NCI-H69 (cell line): ENCODE measurements at regions not wholly inside any gene's neighbourhood (a gene's known extent, or its start where the extent isn't known, plus 50 kb on each side); places are given as distances from the start of the nearest gene placed in this dataset.
A peak's percentile ranks its signal among the peaks of the same experiment; 100 is the strongest.
"Not testable (repeated sequence)": the region's sequence is repeated elsewhere in the genome, so short reads cannot be mapped to it uniquely, and the experiment has no call there.

Experiments used
- DNase-seq: peaks from one replicate; lab custom pipeline; 2025; lab: John Stamatoyannopoulos, UW

DNA sequence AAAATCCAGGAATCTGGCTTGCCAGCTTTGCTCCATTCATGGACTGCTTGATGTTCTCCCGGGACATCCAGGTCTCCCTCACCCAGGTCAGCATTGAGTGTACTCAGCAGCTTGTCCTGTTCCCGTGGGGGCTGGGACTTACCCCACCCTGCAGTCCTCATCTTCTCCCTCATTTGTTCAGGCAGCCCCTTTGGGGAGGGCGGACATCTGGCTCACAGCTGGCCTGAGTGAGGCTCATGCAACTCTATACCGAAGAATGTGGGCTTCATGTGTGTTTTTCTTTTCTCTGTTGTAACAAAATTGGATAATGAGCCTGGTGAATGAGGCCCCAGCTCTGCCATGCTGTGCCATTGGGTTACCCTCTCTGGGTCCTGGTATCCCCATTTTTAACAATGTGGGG is 227.7 kb upstream of the TENM4 start:
- DNase-seq: no peak

GRCh38 chr11:79667380-79667779 is 226.6 kb upstream of the TENM4 start:
- no peak for DNase-seq

DNA sequence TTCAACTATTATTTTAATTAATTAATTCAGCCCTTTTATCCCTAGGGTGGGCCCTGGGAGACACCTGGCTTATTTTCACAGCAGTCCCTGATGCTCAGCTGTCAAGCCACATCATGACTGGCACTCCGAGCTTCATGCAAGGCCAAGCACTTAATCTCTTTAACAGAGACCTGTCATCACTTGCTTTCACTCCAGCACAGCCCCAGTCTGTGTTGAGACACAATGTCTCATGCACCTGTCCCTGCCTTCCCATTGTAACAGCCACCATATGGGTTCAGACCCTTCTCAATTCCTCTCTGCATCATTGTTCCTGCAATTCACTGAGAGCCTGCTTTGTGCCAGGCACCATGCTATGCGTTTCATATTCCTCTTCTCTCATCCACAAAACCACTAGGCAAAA is 222.2 kb upstream of the TENM4 start:
- DNase-seq: peak; percentile 15

DNA sequence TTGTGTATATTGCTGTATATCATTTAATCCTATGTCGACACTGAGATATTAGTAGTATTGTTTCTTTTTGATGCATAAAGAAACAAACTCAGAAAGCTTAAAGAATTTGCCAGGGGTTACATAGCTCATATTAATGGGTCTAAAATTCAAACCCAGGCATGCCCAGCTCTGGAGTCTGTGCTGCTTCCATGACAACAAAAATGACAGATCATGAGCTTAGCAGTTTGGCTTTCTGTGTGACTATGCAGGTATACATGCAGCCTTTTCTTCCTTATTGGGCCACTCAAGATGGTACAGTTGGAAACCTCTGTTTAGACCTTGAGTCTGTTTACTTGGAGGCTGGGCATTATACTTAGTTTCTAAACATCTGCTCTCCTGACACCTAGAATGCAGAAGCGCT is 220.5 kb upstream of the TENM4 start:
- DNase-seq: no peak

DNA sequence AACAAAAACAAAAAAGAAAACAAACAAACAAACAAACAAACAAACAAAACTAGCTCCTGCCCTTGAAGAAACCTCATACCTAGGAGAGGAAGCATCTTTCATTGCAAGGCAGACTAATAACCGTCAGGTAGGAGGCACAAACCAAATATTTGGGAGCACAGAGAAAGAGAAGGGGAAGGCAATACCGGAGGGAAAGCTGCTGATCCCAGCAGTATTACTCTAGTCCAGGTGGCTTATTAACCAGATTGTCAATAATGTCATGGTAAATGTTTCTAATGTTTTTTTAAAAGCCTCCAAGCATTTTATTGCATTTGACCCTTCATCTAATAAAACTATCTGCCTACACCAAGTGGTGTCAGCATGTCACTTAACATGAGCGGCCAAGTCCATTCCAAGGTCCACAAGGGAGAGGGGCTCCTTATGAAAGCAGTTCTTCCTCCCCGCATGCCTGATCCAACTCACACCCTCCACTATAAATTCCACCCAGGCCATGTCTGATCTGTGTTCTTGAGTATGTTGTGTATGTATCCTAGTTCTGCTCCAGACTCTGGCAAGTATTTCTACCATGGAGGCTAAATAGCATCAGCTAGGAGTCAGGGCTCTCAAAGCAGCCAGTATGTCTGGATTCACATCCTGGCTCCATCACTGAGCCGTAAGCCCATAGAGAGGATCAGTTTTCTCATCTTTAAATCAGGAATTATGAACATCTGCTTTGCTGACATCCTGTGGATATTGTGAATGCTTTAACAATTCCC is 208.1 kb upstream of the TENM4 start:
- DNase-seq: no peak

- no peak for DNase-seq
These were observed 196.4 kb upstream of the TENM4 start for GRCh38 chr11:79637219-79637618.

DNA sequence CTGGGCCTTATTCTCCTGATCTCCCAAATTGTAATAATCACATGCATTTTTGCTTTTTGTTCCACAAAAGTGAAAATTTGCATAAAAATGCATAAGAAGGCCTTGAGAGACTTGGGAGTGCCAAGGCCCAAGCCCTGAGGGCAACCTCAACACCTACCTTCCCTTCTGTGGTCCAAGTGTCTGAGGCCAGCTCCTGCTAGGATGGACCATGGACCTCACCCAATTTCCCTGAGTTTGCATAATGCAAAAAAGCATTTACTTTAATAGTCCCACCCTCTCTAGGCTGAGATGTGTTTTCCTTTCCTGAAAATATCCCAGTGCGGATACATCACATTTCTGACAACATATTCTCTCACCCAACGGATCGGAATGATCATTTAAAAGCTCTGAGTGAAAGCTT is 194.1 kb upstream of the TENM4 start:
- no peak for DNase-seq

GRCh38 chr11:79627281-79627680 is 186.5 kb upstream of the TENM4 start:
- DNase-seq: no peak

DNA sequence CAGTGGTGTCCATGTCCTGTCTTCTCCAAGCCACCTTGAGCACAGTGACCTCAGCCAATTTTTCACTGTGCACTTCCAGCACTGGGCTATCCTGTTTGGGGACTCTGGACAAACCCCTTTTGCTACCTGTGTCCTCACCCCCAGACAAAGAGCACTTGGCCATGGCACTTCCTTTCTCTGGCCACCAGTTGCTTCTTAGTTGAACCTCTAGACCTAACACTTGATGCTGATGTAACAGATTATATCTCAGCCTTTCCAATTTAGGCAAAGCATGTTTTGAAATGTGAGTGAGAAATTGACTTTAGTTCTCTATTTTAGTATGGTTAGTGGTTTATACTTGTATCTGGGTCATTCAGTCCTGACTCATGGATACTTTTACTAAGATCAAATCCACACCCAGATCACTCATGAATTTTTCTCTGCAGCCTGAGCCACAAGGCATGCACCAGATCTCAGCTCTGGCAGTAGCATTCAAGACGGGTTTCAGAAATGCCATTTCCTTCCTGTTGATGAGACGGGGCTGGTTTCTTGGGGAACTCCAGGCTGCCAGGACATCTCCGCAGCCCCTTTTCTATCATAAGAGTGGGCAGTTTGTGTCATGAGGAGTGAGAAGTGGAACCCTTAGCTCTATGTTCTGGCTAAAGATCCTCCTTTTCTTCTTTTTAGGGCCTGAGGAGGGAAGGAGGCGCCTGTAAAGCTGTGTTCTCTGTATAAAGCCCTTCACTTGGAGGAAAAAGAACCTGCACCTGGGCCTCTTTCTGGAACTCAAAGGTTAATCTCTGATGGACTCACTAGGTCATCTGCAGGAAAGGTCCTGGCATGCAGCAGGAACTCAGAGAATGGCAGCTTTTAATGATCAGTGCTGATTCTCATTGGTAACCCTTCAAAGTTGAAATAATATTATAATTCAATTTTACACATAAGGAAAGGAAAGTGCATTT is 185.6 kb upstream of the TENM4 start:
- DNase-seq: no peak

DNA sequence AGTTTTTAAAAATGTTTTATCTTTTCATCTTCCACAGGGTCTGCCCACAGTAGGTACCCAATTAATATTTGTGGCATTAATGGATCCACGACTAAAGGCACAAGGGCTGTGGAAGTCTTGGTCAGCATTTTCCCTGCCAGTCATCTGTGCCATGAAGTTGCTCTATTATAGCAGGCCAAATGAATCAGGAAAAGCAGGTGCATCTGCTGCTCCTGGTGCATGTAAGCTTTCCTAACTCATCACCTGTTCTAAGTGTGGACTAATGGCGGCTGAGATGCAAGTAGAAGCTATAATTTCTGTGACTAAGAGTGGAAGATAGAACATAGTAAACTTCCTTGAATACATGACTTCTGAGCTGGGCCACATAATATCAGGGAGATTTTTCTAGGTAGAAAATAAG is 182.5 kb upstream of the TENM4 start:
- DNase-seq: no peak

DNA sequence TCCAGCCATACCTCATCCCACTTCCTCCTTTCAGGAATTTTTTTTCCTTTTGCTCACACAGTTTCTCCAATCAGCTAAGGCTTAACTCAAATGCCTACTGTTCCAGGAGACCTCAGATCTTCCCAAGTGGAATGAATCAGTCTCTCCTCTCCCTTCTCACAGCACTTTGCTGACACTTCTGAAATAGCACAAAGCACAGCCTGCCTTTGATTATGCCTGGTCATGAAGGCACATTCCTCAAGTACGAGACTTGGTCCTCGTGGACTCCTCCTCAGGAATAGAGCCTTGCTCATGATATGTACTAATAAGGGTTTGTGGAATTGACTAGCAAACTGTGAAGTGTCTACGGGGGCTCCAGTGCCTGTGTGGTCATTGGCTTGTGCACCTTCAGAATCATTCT is 176.7 kb upstream of the TENM4 start:
- DNase-seq: no peak

DNA sequence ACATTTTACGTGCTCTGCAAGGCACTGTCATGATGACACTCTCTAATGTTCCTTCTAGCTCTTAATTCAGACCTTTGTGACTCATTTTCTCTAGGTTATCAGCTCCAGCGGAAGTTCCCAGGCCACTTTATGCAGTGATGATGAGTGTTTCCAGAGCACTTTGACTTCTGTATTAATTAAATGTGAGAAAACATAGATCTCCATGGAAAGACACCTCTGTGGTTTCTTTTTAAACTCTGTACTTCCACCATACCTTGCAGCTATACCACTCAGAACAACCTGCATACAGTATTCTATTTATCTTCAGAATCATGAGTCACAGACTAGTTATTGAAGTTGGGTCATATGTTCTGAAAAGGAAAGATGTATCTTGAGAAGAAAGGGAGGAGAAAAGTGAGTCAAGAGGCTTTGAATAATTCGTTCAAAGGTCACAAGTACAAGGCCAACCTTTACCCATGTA is 175.6 kb upstream of the TENM4 start:
- no peak for DNase-seq

DNA sequence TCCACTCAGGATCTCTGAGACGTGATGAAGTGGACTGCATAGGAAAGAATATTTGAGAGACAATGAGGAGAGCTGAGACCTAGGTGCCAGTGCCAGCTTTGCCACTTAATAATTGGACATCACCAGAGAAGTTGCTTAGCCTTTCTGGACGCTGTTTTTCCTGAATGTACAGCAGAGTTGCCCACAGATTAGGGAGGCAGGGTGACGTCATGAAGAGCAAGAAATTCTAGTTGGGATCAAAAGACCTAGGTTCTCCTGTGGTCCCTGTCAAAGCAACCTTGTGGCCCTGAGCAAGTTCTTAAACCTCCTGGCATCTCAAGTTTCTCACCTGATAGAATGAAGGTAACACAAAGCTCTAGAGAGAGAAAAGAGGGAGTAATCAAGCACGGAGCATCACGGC is 174.6 kb upstream of the TENM4 start:
- no peak for DNase-seq

GRCh38 chr11:79610678-79611077 is 169.8 kb upstream of the TENM4 start:
- no peak for DNase-seq

- no peak for DNase-seq
These were observed 169.3 kb upstream of the TENM4 start for GRCh38 chr11:79610139-79610538.

DNA sequence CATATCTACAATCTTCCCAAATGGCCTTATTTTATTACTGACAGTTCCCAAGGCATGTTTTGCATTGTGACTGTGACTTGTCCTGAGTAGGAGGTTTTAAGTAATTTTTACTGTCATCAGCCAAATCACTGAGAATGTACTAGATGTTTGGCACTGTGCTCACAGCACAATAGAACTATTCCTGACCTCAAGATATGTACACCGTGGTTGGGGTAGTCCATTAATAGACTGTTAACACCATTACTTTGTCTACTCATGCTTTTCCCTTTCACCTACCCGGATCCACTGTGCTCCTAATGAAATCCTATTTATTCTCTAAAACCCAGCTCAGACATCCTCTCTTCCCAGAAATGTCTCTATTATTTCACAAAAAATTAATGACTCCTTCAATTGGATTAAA is 168.7 kb upstream of the TENM4 start:
- DNase-seq: no peak

DNA sequence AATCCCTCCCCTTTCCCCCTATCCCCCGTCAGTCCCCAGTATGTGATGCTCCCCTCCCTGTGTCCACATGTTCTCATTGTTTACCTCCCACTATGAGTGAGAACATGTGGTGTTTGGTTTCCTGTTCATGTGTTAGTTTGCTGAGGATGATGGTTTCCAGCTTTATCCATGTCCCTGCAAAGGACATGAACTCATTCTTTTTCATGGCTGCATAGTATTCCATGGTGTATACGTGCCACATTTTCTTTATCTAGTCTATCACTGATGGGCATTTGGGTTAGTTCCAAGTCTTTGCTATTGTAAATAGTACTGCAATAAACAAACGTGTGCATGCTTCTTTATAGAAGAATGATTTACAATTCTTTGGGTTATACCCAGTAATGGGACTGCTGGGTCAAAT is 165.6 kb upstream of the TENM4 start:
- not testable (repeated sequence) for DNase-seq

DNA sequence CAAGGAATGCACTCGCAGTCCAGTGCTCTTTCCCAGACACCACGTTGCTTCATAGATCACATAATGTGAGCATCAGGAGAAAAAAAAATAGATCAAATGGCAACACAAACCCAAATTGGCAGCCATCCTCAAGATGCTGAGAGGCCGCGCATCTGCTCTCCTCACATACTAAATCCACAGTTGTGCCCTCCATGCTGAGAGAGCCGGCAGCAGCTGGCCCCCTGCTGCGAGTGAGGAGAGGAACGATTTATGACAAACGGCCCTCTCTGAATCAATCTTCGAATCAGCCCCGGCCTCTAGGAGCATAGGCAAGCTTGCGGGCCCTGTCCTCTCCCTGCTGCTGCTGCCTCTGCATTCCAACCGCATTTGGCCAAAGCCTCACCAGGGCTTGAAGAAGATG is 159.9 kb upstream of the TENM4 start:
- DNase-seq: no peak

GRCh38 chr11:79594834-79595233 is 154.0 kb upstream of the TENM4 start:
- peak; percentile 14 for DNase-seq

GRCh38 chr11:79592824-79593223 is 152.0 kb upstream of the TENM4 start:
- DNase-seq: no peak

DNA sequence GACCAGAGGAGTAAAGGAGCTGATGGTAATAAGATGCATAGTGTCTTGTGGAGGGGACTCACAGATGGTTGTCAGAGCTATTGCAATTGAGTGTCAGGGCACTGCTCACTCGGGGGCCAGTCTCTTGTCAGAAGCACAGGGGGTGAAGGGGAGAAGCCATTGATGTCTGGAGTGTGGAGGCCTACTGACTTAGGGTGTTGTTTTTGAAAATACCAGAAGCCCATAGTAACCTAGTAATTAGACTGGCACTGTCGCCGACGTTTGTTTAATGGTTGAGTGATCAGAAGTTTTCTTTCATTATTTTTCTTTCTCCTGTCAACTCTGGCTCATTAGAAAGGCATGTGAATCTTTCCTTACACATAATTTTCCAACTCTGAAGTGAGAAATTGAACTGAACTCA is 151.6 kb upstream of the TENM4 start:
- DNase-seq: no peak

DNA sequence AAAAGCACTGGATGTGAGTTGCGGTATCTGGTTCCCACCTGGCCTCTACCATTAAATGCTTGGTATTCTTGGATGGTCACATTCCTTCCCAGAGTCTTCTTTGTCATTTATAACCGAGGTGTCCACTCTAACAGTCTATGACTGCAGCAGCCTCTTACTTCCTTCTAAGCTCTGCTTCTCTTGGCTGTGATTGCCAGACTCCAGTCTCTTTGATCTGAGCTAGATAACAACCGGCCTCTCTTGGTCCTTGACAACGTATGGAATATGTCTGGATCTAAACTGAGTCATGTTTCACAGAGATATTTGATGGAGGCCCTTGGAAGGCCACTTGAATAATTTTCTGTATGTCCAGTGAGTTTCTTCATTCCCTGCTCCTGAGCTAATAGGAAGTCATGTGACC is 141.6 kb upstream of the TENM4 start:
- DNase-seq: no peak

DNA sequence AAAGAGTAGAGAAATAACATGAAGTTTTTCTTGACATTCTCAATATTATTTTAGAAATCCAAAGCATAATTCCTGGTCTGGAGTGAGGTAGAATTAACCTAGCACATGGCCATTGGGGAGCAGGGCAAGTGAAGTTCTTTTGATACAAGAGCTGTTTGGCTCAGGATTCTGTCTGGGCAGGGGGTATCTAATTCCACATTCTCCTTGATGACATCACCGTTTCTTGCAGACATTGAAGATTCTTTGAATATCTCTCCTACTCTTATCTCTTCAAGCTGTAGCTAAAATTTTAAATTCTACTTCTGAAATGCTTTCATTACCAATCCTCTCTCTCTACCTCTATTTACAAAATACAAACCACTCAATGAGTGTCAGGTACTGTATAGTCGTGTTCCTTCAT is 138.2 kb upstream of the TENM4 start:
- DNase-seq: no peak
